WERI-Rb-1 (cell line): ENCODE measurements at regions not wholly inside any gene's neighbourhood (a gene's known extent, or its start where the extent isn't known, plus 50 kb on each side); places are given as distances from the start of the nearest gene placed in this dataset.

Experiments used
- DNase-seq: peaks from one replicate; pipeline ENCODE4 v3.0.0-alpha.2; 2020
- H3K27ac ChIP-seq: fragments of 250-450 bp; sonication (Bioruptor Pico); 2 replicates; pipeline ENCODE4 v1.5.1; 2020; ENCODE audit warnings: mild to moderate bottlenecking, moderate library complexity
- H3K27me3 ChIP-seq: fragments of 250-450 bp; sonication (Bioruptor Pico); 2 replicates; pipeline ENCODE4 v1.5.1; 2021; ENCODE audit warnings: mild to moderate bottlenecking, low read depth, moderate library complexity; ENCODE audit not compliant: insufficient read depth, severe bottlenecking
- H3K36me3 ChIP-seq: fragments of 250-450 bp; sonication (Bioruptor Pico); 2 replicates; pipeline ENCODE4 v1.5.1; 2020; ENCODE audit warnings: mild to moderate bottlenecking, moderate library complexity
- H3K4me3 ChIP-seq: 2 replicates; pipeline ENCODE4 v1.5.1; 2011; ENCODE audit warnings: low read depth, mild to moderate bottlenecking, control low read depth, low read length
- H3K9me3 ChIP-seq: fragments of 250-450 bp; sonication (Bioruptor Pico); 2 replicates; pipeline ENCODE4 v1.5.1; 2021; ENCODE audit warnings: mild to moderate bottlenecking, moderate library complexity; ENCODE audit not compliant: severe bottlenecking
- CTCF ChIP-seq: IDR thresholded peaks from 2 replicates; pipeline ENCODE4 v1.5.1; 2011; ENCODE audit warnings: low read depth, mild to moderate bottlenecking, control low read depth, inconsistent platforms, low read length

GRCh38 chr5:158541536-158542297 is 558.0 kb downstream of the EBF1 start:
- H3K36me3 ChIP-seq: no peaks in the 10 kb centered on the region
- H3K9me3 ChIP-seq: no peaks in the 10 kb centered on the region
- no peak overlapping the region for H3K4me3 ChIP-seq
- no peak for TF ChIP-seq CTCF
- H3K27me3 ChIP-seq: no peaks in the 10 kb centered on the region
- DNase-seq: no peak
- H3K27ac ChIP-seq: no peak overlapping the region

- no peak for DNase-seq
- H3K36me3 ChIP-seq: no peaks in the 10 kb centered on the region
- no peak for TF ChIP-seq CTCF
- H3K4me3 ChIP-seq: no peak overlapping the region
- no peaks in the 10 kb centered on the region for H3K9me3 ChIP-seq
- no peaks in the 10 kb centered on the region for H3K27me3 ChIP-seq
- H3K27ac ChIP-seq: no peak overlapping the region
Observed at GRCh38 chr5:158538506-158539074, 561.1 kb downstream of the EBF1 start.

- H3K36me3 ChIP-seq: no peaks in the 10 kb centered on the region
- no peaks in the 10 kb centered on the region for H3K9me3 ChIP-seq
- no peak for DNase-seq
- no peak overlapping the region for H3K4me3 ChIP-seq
- no peak overlapping the region for H3K27ac ChIP-seq
- TF ChIP-seq CTCF: no peak
- H3K27me3 ChIP-seq: no peaks in the 10 kb centered on the region
Observed at GRCh38 chr5:158537366-158537765, 562.4 kb downstream of the EBF1 start.

GRCh38 chr5:158534203-158534602 is 565.5 kb downstream of the EBF1 start:
- DNase-seq: no peak
- H3K4me3 ChIP-seq: no peak overlapping the region
- no peak overlapping the region for H3K27ac ChIP-seq
- H3K9me3 ChIP-seq: no peaks in the 10 kb centered on the region
- no peaks in the 10 kb centered on the region for H3K36me3 ChIP-seq
- TF ChIP-seq CTCF: no peak
- H3K27me3 ChIP-seq: no peaks in the 10 kb centered on the region

GRCh38 chr5:158532739-158533138 is 567.0 kb downstream of the EBF1 start:
- Histone ChIP-seq H3K27ac (no peak overlapping the region), H3K36me3 (no peaks in the 10 kb centered on the region), H3K4me3 (no peak overlapping the region), H3K27me3 (no peaks in the 10 kb centered on the region), H3K9me3 (no peaks in the 10 kb centered on the region)
- DNase-seq: no peak
- no peak for TF ChIP-seq CTCF
